H1 (cell line): ENCODE measurements at regions not wholly inside any gene's neighbourhood (a gene's known extent, or its start where the extent isn't known, plus 50 kb on each side); places are given as distances from the start of the nearest gene placed in this dataset.

Experiments used
- CTCF ChIA-PET: fragments of 300-600 bp; sonication (Branson Sonifier 250); formaldehyde crosslinking; loops from one replicate; lab custom pipeline; 2021; ENCODE audit not compliant: partially characterized antibody; lab: Charles Lee
- POLR2A ChIA-PET: fragments of 300-600 bp; sonication (Branson Sonifier 250); formaldehyde crosslinking; loops from one replicate; lab custom pipeline; 2021; ENCODE audit warnings: inconsistent platforms; ENCODE audit not compliant: partially characterized antibody; lab: Charles Lee
- DNase-seq, 2 experiments: peaks; one replicate each; pipeline versions ENCODE4 v3.0.0 to v3.0.0-alpha.2; 2010 to 2022; ENCODE audit warnings: low spot score in 2 of 2, low read depth in 1 of 2, mixed read lengths in 1 of 2
- FAIRE-seq: peaks from 2 replicates; lab custom pipeline; 2011; peaks lifted over from hg19 to GRCh38; lab: Jason Lieb, UNC
- H2AFZ ChIP-seq: 2 replicates; pipeline ENCODE4 v1.8.1; 2012; ENCODE audit warnings: low read length, inconsistent platforms
- H2AK5ac ChIP-seq: 2 replicates; pipeline ENCODE4 v1.6.1; 2013; ENCODE audit warnings: low read depth, low read length
- H2BK120ac ChIP-seq: replicated peaks from 2 replicates; pipeline ENCODE3; 2013; ENCODE audit warnings: low read depth, low read length, inconsistent platforms
- H2BK12ac ChIP-seq: 2 replicates; pipeline ENCODE4 v1.6.1; 2013; ENCODE audit warnings: low read depth, low read length
- H2BK15ac ChIP-seq: 2 replicates; pipeline ENCODE4 v1.6.1; 2013; ENCODE audit warnings: low read length
- H2BK20ac ChIP-seq: 2 replicates; pipeline ENCODE4 v1.6.1; 2013; ENCODE audit warnings: low read length
- H2BK5ac ChIP-seq: 2 replicates; pipeline ENCODE4 v1.6.1; 2013; ENCODE audit warnings: low read depth, low read length
- H3K14ac ChIP-seq: 2 replicates; pipeline ENCODE4 v1.6.1; 2013; ENCODE audit warnings: inconsistent platforms; ENCODE audit not compliant: insufficient read length
- H3K18ac ChIP-seq: 2 replicates; pipeline ENCODE4 v1.6.1; 2013; ENCODE audit warnings: low read length; ENCODE audit errors: extremely low read depth
- H3K23ac ChIP-seq: 2 replicates; pipeline ENCODE4 v1.6.1; 2013; ENCODE audit warnings: inconsistent platforms; ENCODE audit not compliant: insufficient read length
- H3K23me2 ChIP-seq: 2 replicates; pipeline ENCODE4 v1.6.1; 2013; ENCODE audit warnings: low read depth, low read length
- H3K27ac ChIP-seq: 2 replicates; pipeline ENCODE4 v1.6.1; 2011; ENCODE audit warnings: low read depth, low read length, inconsistent platforms
- H3K27me3 ChIP-seq, 4 experiments: replicated peaks in 1 of 4; 1 replicate in 1 of 4; 2 replicates in 3 of 4; pipeline versions ENCODE4 v1.6.1 to v1.8.1; 2011 to 2013; ENCODE audit warnings: low read length in 3 of 4, mild to moderate bottlenecking in 3 of 4, inconsistent platforms in 2 of 4, mixed read lengths in 2 of 4, moderate library complexity in 1 of 4; ENCODE audit not compliant: control insufficient read depth in 3 of 4, insufficient read depth in 3 of 4; ENCODE audit errors: extremely low read depth in 1 of 4
- H3K36me3 ChIP-seq, 4 experiments: 2 replicates each; pipeline versions ENCODE4 v1.6.1 to v1.8.1; 2011 to 2013; ENCODE audit warnings: mild to moderate bottlenecking in 4 of 4, low read length in 3 of 4, moderate library complexity in 2 of 4, control low read depth in 1 of 4, inconsistent platforms in 1 of 4; ENCODE audit not compliant: insufficient read depth in 4 of 4, control insufficient read depth in 2 of 4
- H3K4ac ChIP-seq: replicated peaks from 2 replicates; pipeline ENCODE3; 2013; ENCODE audit warnings: low read length, low read depth, mixed read lengths, inconsistent platforms; ENCODE audit not compliant: insufficient read length
- H3K4me1 ChIP-seq, 4 experiments: replicated peaks in 1 of 4; 1 replicate in 1 of 4; 2 replicates in 3 of 4; pipeline versions ENCODE4 v1.6.1 to v1.8.1; 2011 to 2013; ENCODE audit warnings: low read length in 3 of 4, inconsistent platforms in 2 of 4, mixed read lengths in 1 of 4; ENCODE audit not compliant: insufficient read depth in 4 of 4, control insufficient read depth in 3 of 4
- H3K4me2 ChIP-seq, 2 experiments: 2 replicates each; pipeline versions ENCODE4 v1.6.1 to v1.8.1; 2011 to 2013; ENCODE audit warnings: low read depth in 2 of 2, low read length in 2 of 2, control low read depth in 1 of 2, inconsistent platforms in 1 of 2, mild to moderate bottlenecking in 1 of 2; ENCODE audit not compliant: insufficient read depth in 1 of 2
- H3K4me3 ChIP-seq, 4 experiments: fragments of 200-600, 300-600 bp in 1 of 4; sonication (generic), shearing (Covaris generic), sonication (Bioruptor Twin) in 1 of 4; 2 replicates each; pipeline versions ENCODE4 v1.5.1 to v1.8.1; 2011 to 2016; ENCODE audit warnings: low read length in 4 of 4, low read depth in 3 of 4, control low read depth in 2 of 4, inconsistent platforms in 2 of 4, mild to moderate bottlenecking in 2 of 4, mixed read lengths in 1 of 4, moderate library complexity in 1 of 4; ENCODE audit not compliant: insufficient read depth in 2 of 4; ENCODE audit errors: extremely low read depth in 1 of 4
- H3K56ac ChIP-seq: replicated peaks from 2 replicates; pipeline ENCODE3; 2013; ENCODE audit warnings: low read depth, mild to moderate bottlenecking, mixed read lengths, low read length, inconsistent platforms; ENCODE audit not compliant: insufficient read length
- H3K79me1 ChIP-seq: 2 replicates; pipeline ENCODE4 v1.6.1; 2013; ENCODE audit warnings: low read depth, low read length, control low read depth
- H3K79me2 ChIP-seq, 2 experiments: 2 replicates each; pipeline versions ENCODE4 v1.6.1 to v1.8.1; 2012 to 2013; ENCODE audit warnings: low read length in 2 of 2, mild to moderate bottlenecking in 2 of 2, inconsistent platforms in 1 of 2; ENCODE audit not compliant: insufficient read depth in 2 of 2, control insufficient read depth in 1 of 2
- H3K9ac ChIP-seq, 4 experiments: replicated peaks in 1 of 4; 1 replicate in 1 of 4; 2 replicates in 3 of 4; pipeline versions ENCODE4 v1.6.1 to v1.8.1; 2011 to 2013; ENCODE audit warnings: low read depth in 3 of 4, low read length in 3 of 4, control low read depth in 2 of 4, mild to moderate bottlenecking in 2 of 4, moderate library complexity in 2 of 4, inconsistent platforms in 1 of 4; ENCODE audit errors: extremely low read depth in 1 of 4
- H3K9me3 ChIP-seq, 2 experiments: 2 replicates each; pipeline versions ENCODE4 v1.6.1 to v1.8.1; 2012 to 2013; ENCODE audit warnings: mild to moderate bottlenecking in 2 of 2, moderate library complexity in 2 of 2, control low read depth in 1 of 2, inconsistent platforms in 1 of 2, low read depth in 1 of 2, low read length in 1 of 2, mixed read lengths in 1 of 2; ENCODE audit not compliant: insufficient read depth in 2 of 2
- H4K20me1 ChIP-seq, 2 experiments: replicated peaks in 1 of 2; 2 replicates each; pipeline versions ENCODE3 to v1.8.1; 2011 to 2013; ENCODE audit warnings: inconsistent platforms in 2 of 2, low read length in 2 of 2, mild to moderate bottlenecking in 1 of 2; ENCODE audit not compliant: insufficient read depth in 2 of 2, control insufficient read depth in 1 of 2
- H4K5ac ChIP-seq: 2 replicates; pipeline ENCODE4 v1.6.1; 2013; ENCODE audit warnings: low read length, low read depth, mixed read lengths, inconsistent platforms; ENCODE audit not compliant: insufficient read length
- H4K8ac ChIP-seq: 2 replicates; pipeline ENCODE4 v1.8.0; 2013; ENCODE audit warnings: mild to moderate bottlenecking, moderate library complexity, low read length, inconsistent platforms; ENCODE audit not compliant: insufficient read depth; ENCODE audit errors: extremely low read depth
- H4K91ac ChIP-seq: replicated peaks from 2 replicates; pipeline ENCODE3; 2013; ENCODE audit warnings: low read length, mixed read lengths, inconsistent platforms; ENCODE audit not compliant: insufficient read length
- CBX5 ChIP-seq: fragments of 300-800, 300-1000 bp; sonication (generic); IDR thresholded peaks from 2 replicates; pipeline ENCODE4 v1.7.1; 2016; ENCODE audit warnings: antibody characterized with exemption, low read length, low read depth
- CHD2 ChIP-seq: IDR thresholded peaks from 2 replicates; pipeline ENCODE4 v1.6.1; 2012; ENCODE audit warnings: low read length, improper control_type of control experiment
- EGR1 ChIP-seq: IDR thresholded peaks from 2 replicates; pipeline ENCODE4 v1.6.1; 2011; ENCODE audit warnings: low read depth, low read length, borderline replicate concordance
- JUND ChIP-seq: IDR thresholded peaks from 2 replicates; pipeline ENCODE4 v1.6.1; 2011; ENCODE audit warnings: mild to moderate bottlenecking, improper control_type of control experiment, low read length
- MAX ChIP-seq: IDR thresholded peaks from 2 replicates; pipeline ENCODE4 v1.6.1; 2012; ENCODE audit warnings: inconsistent platforms
- RFX5 ChIP-seq: IDR thresholded peaks from 2 replicates; pipeline ENCODE4 v1.6.1; 2011; ENCODE audit warnings: low read depth, low read length, improper control_type of control experiment, borderline replicate concordance
- SAP30 ChIP-seq: fragments of 300-600 bp; sonication (generic); IDR thresholded peaks from 2 replicates; pipeline ENCODE4 v1.7.1; 2012; ENCODE audit warnings: low read length, moderate library complexity, mild to moderate bottlenecking, inconsistent platforms; ENCODE audit not compliant: insufficient read depth, insufficient replicate concordance
- SIRT6 ChIP-seq: IDR thresholded peaks from one replicate; pipeline ENCODE4 v1.7.1; 2012; ENCODE audit warnings: low read length, inconsistent platforms
- TCF12 ChIP-seq: IDR thresholded peaks from 2 replicates; pipeline ENCODE4 v1.6.1; 2011; ENCODE audit warnings: low read depth, mild to moderate bottlenecking, low read length
- YY1 ChIP-seq: IDR thresholded peaks from 2 replicates; pipeline ENCODE4 v1.6.1; 2011; ENCODE audit warnings: low read depth, mild to moderate bottlenecking, low read length
- ZNF274 ChIP-seq: IDR thresholded peaks from 2 replicates; pipeline ENCODE4 v1.7.0; 2012; ENCODE audit warnings: low read length, borderline replicate concordance; ENCODE audit errors: extremely low read depth
- WGBS, 2 experiments: shearing (Covaris generic) in 1 of 2; methylation state at CpG; one replicate each; pipeline versions ENCODE4 v1.1.6 to v1.1.7; 2013 to 2015; ENCODE audit warnings: low lambda C conversion rate in 2 of 2, mixed read lengths in 2 of 2, inconsistent platforms in 1 of 2, low coverage in 1 of 2, missing lambda C conversion rate in 1 of 2; ENCODE audit not compliant: insufficient replicate concordance in 2 of 2, insufficient coverage in 1 of 2, insufficient read length in 1 of 2; ENCODE audit errors: extremely low coverage in 1 of 2, missing lambda C conversion rate in 1 of 2; 5-methylcytosine and 5-hydroxymethylcytosine counted together

- no peak overlapping the region for H4K8ac ChIP-seq
- no peak overlapping the region for H3K4me2 ChIP-seq
- H3K79me2 ChIP-seq, result no peaks in the 10 kb centered on the region
- H2BK5ac ChIP-seq, result no peak overlapping the region
- H4K5ac ChIP-seq, result no peak overlapping the region
- H2BK120ac ChIP-seq, result no peak overlapping the region
- DNase-seq (no peak), FAIRE-seq (no peak)
- no peak overlapping the region for H3K18ac ChIP-seq
- no peak overlapping the region for H2AFZ ChIP-seq
- no peaks in the 10 kb centered on the region for H4K20me1 ChIP-seq
- no peak overlapping the region for H2BK12ac ChIP-seq
- no peak overlapping the region for H3K27ac ChIP-seq
- H3K9me3 ChIP-seq, result no peaks in the 10 kb centered on the region
- no peak overlapping the region for H3K56ac ChIP-seq
- no peak overlapping the region for H2AK5ac ChIP-seq
- H3K4me1 ChIP-seq, result no peaks in the 10 kb centered on the region
- no peaks in the 10 kb centered on the region for H3K36me3 ChIP-seq
- no peaks in the 10 kb centered on the region for H3K27me3 ChIP-seq
- H3K9ac ChIP-seq, result no peak overlapping the region
- no peak overlapping the region for H3K14ac ChIP-seq
- H3K4me3 ChIP-seq, result no peak overlapping the region
- WGBS, 2 experiments, result 88% methylated on average over 1 of the region's 1 CpG; no CpG with 5 or more reads in 1 of the 2 experiments
- no peak overlapping the region for H3K4ac ChIP-seq
- no peak overlapping the region for H2BK20ac ChIP-seq
- CTCF ChIA-PET, result interaction anchor here (0.6 to 1.0 kb wide), 2 partner anchors 14 to 18 kb away, joined by 3 read pairs; no protein-coding TSS in a partner anchor
- no peaks in the 10 kb centered on the region for H3K23me2 ChIP-seq
- POLR2A ChIA-PET, result no interaction called here
- H2BK15ac ChIP-seq, result no peak overlapping the region
- H3K79me1 ChIP-seq, result no peaks in the 10 kb centered on the region
- no peak overlapping the region for H3K23ac ChIP-seq
- no peak overlapping the region for H4K91ac ChIP-seq
- TF ChIP-seq CHD2 (no peak), ZNF274 (no peak), TCF12 (no peak), YY1 (no peak), EGR1 (no peak), RFX5 (no peak), CBX5 (no peak), SAP30 (no peak), SIRT6 (no peak), JUND (no peak), MAX (no peak)
These were observed 381.2 kb downstream of the SFMBT2 start for GRCh38 chr10:7029672-7030071.
